ENCODE measurements at regions not wholly inside any gene's neighbourhood (a gene's known extent, or its start where the extent isn't known, plus 50 kb on each side); places are given as distances from the start of the nearest gene placed in this dataset.
A peak's percentile ranks its signal among the peaks of the same experiment; 100 is the strongest.

- DNase-seq (ENCODE audit: low read depth): no peak
These were observed 69.7 kb upstream of the ZBED5 start for GRCh38 chr11:10927538-10927937.

DNA sequence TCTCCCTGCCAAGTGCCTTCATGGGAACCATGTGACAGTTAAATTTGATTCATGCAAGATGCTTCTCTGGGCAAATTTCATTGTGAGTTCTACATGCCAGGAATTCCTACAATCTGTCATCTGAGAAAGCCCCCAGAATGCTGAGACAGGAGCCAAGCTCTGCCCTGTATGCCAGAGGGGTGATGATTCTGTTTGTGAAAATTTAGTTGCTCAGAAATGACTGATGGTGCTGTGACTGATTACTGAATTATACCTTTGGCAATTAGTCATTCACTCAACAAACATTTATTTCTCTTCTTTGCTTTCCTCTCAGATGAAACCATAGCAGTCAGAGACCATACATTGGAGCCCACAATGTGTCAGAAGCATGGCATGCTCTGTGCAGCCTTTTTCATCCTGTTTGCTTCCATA, 69.0 kb upstream of the ZBED5 start:
- no peak for DNase-seq (ENCODE audit: low read depth)

DNA sequence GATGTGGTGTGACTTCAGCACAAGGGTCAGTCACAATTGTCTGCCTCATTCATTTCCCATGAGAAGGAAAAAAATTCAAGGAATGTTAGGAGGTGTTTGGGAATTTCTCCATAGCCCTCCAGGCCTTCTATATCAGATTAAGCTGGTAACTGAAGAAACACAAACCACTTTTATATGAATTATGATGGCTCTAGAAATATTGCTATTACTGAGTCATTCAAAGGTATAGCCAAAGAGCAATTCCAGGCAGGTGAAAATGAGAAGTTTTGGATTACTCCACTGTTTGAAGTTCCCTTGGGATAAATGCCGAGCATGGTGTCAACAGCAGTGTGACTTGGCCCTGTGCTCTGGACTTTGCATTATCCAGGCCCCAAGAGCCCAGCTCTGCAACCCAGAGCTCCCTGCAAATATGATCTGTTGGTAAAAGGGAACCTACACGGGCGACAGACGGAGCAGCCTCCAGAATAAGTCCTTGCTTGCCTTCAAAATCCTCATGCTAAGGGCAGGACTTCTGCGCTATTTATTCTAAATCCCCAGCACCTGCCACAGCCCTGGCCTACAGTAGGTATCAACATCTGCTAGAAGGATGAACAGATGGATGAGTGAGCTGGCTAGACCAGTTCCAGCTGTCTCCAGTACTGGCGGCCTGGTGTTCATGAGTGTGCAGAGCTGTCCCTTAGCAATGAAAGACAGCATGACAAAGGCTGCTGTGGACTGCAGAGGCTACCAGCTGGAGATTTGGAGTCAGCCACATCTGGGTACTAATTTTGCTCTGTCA, 67.5 kb upstream of the ZBED5 start:
- DNase-seq (ENCODE audit: low read depth): no peak

- no peak for DNase-seq (ENCODE audit: low read depth)
These were observed 66.0 kb upstream of the ZBED5 start for GRCh38 chr11:10923882-10924281.

DNA sequence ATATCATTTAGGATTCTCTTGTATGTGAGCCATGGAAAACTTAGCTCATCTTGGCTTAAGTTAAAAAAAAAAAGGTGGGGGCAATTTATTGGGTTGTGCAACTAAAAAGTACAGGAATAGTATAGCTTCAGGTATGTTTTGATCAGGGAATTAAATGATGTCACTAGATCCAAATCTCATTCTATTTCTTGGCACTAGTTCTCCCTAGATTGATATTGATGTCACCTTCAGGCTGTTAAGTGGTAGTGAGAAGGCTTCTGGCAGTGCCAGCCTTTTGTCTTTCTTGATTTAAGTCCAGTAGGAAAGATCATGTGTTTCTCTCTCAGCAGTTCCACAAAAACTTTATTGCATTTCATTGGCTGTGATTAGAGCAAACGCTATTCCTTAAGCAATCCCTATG, 65.0 kb upstream of the ZBED5 start:
- DNase-seq (ENCODE audit: low read depth): no peak

DNA sequence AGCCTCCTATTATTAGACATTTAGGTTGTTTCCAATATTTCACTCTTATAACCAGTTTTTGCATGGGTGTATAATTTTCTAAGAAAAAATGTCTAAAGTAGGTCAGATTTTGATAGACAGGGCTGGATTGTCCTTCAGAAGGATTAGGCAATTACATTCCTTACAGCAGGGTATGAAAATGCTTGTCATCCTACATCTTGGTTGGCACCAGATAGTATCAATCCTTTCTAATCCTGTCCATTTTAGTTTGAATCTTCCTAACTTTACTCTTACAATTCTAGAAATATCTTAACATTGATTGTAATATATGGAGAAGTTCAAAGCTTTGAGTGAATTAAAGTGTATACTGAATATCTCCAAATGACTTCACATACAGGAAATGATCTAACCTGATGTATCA, 63.0 kb upstream of the ZBED5 start:
- DNase-seq (ENCODE audit: low read depth): no peak

GRCh38 chr11:10920205-10920604, 62.4 kb upstream of the ZBED5 start:
- DNase-seq (ENCODE audit: low read depth): no peak

DNA sequence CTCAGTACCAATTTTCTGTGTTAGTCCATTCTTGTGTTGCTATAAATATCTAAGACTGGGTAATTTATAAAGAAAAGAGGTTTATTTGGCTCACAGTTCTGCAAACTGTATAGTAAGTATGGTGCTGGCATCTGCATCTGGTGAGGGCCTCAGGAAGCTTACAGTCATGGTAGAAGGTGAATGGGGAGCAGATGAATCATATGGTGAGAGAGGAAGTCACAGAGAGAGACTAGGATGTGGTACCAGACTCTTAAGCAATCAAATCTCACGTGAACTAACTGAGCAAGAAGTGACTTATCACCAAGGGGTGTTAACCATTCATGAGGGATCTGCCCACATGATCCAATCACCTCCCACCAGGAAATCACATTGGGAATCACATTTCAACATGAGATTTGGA, 60.8 kb upstream of the ZBED5 start:
- DNase-seq (ENCODE audit: low read depth): no peak

- no peak for DNase-seq (ENCODE audit: low read depth)
These were observed 60.4 kb upstream of the ZBED5 start for GRCh38 chr11:10918275-10918674.

- DNase-seq (ENCODE audit: low read depth): no peak
These were observed 59.9 kb upstream of the ZBED5 start for GRCh38 chr11:10917802-10918201.

DNA sequence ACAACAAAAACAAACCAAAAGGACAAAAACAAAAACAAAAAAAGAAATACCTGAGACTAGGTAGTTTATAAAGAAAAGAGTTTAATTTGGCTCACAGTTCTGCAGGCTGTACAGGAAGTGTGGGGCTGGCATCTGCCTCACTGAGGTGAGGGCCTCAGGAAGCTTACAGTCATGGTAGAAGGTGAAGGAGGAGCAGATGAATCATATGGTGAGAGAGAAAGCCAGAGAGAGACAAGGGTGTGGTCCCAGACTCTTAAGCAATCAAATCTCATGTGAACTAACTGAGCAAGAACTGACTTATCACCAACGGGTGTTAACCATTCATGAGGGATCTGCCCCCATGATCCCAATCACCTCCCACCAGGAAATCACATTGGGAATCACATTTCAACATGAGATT, 58.8 kb upstream of the ZBED5 start:
- DNase-seq (ENCODE audit: low read depth): no peak

DNA sequence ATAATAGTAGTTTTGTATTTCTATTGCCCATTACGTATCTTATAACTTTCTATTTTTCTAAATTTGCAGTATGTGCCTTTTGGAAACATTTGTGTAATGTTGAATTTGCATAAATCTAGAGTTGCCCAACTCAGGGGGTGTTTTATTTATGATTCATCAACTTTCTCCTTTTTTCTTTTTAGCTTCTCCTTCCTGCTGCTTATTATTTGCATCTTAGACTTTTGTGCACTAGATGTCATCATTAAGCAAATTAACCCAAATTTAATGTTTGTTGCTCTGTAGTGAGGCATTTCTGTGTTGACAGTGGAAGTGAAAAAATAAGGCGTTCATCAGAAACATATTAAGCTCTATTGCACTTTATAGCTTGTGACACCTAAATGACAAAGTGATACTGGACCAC, 56.2 kb upstream of the ZBED5 start:
- no peak for DNase-seq (ENCODE audit: low read depth)

DNA sequence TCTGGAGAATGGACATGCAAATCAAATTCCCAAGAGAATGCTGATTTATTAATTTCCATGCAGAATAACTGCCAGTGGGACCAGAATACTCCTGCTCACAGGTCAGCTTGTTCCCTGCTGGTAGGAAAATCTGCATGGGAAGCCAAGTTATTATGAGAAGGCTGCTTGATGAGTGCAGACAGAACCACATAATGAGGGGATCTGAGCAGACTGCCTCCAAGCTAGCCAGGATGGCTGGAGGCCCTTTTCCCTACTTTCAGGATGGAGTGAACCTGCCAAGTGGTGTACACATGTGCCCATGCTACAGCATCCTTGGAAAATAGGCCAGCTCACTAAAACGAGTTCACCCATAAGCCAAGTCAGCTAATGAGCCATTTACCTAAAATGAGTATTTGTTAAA, 55.2 kb upstream of the ZBED5 start:
- DNase-seq (ENCODE audit: low read depth): no peak

- DNase-seq (ENCODE audit: low read depth): no peak
These were observed 54.1 kb upstream of the ZBED5 start for GRCh38 chr11:10911907-10912306.

DNA sequence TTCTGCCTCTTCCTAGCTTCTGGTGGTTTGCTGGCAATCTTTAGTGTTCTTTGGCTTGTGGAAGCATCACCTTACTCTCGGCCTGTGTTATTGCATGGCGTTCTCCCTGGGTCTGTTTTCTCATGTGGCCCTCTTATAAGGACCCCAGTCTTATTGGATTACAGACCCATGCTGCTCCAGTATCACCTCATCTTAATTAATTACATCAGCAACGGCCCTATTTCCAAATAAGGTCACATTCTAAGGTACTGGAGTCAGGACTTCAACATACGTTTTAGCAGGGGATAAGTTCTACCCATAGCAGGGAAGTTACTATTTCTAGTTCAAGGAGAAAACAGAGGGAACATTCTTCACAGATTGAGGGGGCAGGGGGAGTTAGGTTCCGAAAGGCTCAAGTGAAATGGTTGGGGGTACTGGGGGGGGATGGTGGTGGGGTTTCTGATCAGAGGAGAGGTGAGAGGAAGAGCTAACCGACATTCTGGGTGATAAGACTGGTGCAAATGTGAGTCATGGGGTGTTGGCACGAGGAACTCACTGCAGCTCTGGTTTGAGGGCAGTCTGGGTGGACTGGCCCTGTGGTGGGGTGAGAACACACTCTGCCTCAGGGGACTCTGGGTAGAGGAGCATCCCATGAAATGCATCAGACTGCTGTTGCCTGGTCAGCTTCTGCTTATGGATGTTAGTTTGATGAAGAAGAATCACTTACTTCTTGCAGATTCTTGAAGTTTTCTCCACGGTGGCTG, 51.5 kb upstream of the ZBED5 start:
- no peak for DNase-seq (ENCODE audit: low read depth)

GRCh38 chr11:10908215-10908951, 50.5 kb upstream of the ZBED5 start:
- DNase-seq (ENCODE audit: low read depth): peak; percentile 91

Data from non-pigmented ciliary epithelial cell (primary cell).